ENCODE measurements at regions not wholly inside any gene's neighbourhood (a gene's known extent, or its start where the extent isn't known, plus 50 kb on each side); places are given as distances from the start of the nearest gene placed in this dataset.

GRCh38 chr10:60998932-60999331 is 54.9 kb upstream of the RHOBTB1 start:
- no peaks in the 10 kb centered on the region for H3K9me3 Mint-ChIP-seq

More at GRCh38 chr10:60998932-60999331, 54.9 kb upstream of the RHOBTB1 start:
- H3K36me3 Mint-ChIP-seq = no peaks in the 10 kb centered on the region
- ChIA-PET CTCF (no interaction called here), POLR2A (no interaction called here)
- ATAC-seq (no peak), DNase-seq (ENCODE audit: low spot score) (no peak)
- H3K4me3 Mint-ChIP-seq = no peak overlapping the region
- H3K4me1 Mint-ChIP-seq = peaks cover 7% of the 10 kb centered on the region; the same call in 1 of the 2 replicates
- H3K27me3 Mint-ChIP-seq (ENCODE audit: low read depth) = peaks cover 30% of the 10 kb centered on the region
- H3K27ac Mint-ChIP-seq = no peak overlapping the region
- TF ChIP-seq TP53 (CRISPR knock-in tag; IDR thresholded peaks at IDR 0.05) (no peak), ZNF121 (CRISPR knock-in tag; IDR thresholded peaks at IDR 0.05) (no peak), FOXJ3 (CRISPR knock-in tag; IDR thresholded peaks at IDR 0.05; ENCODE audit: borderline replicate concordance) (no peak), ZNF423 (CRISPR knock-in tag; IDR thresholded peaks at IDR 0.05) (no peak), GABPB1 (CRISPR knock-in tag; IDR thresholded peaks at IDR 0.05) (no peak), HMGA2 (CRISPR knock-in tag; IDR thresholded peaks at IDR 0.05) (no peak), ZNF232 (CRISPR knock-in tag; IDR thresholded peaks at IDR 0.05) (no peak), NR2C2 (CRISPR knock-in tag; IDR thresholded peaks at IDR 0.05) (no peak), CTCF (IDR thresholded peaks at IDR 0.05) (no peak), ZNF219 (CRISPR knock-in tag; IDR thresholded peaks at IDR 0.05; ENCODE audit: borderline replicate concordance) (no peak), HMGXB4 (CRISPR knock-in tag; IDR thresholded peaks at IDR 0.05) (no peak), ATF1 (CRISPR knock-in tag; IDR thresholded peaks at IDR 0.05) (no peak), IRF2 (CRISPR knock-in tag; IDR thresholded peaks at IDR 0.05; ENCODE audit: borderline replicate concordance, low read depth) (no peak), NR3C1 (CRISPR knock-in tag; conservative IDR thresholded peaks at IDR 0.05; ENCODE audit: low read depth) (no peak)
- TF ChIP-seq, protein P1, sequence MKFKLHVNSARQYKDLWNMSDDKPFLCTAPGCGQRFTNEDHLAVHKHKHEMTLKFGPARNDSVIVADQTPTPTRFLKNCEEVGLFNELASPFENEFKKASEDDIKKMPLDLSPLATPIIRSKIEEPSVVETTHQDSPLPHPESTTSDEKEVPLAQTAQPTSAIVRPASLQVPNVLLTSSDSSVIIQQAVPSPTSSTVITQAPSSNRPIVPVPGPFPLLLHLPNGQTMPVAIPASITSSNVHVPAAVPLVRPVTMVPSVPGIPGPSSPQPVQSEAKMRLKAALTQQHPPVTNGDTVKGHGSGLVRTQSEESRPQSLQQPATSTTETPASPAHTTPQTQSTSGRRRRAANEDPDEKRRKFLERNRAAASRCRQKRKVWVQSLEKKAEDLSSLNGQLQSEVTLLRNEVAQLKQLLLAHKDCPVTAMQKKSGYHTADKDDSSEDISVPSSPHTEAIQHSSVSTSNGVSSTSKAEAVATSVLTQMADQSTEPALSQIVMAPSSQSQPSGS (CRISPR knock-in tag; IDR thresholded peaks at IDR 0.05; ENCODE audit: borderline replicate concordance, low read depth) = no peak
- TF ChIP-seq, protein P2, sequence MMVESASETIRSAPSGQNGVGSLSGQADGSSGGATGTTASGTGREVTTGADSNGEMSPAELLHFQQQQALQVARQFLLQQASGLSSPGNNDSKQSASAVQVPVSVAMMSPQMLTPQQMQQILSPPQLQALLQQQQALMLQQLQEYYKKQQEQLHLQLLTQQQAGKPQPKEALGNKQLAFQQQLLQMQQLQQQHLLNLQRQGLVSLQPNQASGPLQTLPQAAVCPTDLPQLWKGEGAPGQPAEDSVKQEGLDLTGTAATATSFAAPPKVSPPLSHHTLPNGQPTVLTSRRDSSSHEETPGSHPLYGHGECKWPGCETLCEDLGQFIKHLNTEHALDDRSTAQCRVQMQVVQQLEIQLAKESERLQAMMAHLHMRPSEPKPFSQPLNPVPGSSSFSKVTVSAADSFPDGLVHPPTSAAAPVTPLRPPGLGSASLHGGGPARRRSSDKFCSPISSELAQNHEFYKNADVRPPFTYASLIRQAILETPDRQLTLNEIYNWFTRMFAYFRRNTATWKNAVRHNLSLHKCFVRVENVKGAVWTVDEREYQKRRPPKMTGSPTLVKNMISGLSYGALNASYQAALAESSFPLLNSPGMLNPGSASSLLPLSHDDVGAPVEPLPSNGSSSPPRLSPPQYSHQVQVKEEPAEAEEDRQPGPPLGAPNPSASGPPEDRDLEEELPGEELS (CRISPR knock-in tag; IDR thresholded peaks at IDR 0.05) = no peak
- TF ChIP-seq, protein P3, sequence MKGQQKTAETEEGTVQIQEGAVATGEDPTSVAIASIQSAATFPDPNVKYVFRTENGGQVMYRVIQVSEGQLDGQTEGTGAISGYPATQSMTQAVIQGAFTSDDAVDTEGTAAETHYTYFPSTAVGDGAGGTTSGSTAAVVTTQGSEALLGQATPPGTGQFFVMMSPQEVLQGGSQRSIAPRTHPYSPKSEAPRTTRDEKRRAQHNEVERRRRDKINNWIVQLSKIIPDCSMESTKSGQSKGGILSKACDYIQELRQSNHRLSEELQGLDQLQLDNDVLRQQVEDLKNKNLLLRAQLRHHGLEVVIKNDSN (CRISPR knock-in tag; IDR thresholded peaks at IDR 0.05) = no peak
- TF ChIP-seq, protein P4, sequence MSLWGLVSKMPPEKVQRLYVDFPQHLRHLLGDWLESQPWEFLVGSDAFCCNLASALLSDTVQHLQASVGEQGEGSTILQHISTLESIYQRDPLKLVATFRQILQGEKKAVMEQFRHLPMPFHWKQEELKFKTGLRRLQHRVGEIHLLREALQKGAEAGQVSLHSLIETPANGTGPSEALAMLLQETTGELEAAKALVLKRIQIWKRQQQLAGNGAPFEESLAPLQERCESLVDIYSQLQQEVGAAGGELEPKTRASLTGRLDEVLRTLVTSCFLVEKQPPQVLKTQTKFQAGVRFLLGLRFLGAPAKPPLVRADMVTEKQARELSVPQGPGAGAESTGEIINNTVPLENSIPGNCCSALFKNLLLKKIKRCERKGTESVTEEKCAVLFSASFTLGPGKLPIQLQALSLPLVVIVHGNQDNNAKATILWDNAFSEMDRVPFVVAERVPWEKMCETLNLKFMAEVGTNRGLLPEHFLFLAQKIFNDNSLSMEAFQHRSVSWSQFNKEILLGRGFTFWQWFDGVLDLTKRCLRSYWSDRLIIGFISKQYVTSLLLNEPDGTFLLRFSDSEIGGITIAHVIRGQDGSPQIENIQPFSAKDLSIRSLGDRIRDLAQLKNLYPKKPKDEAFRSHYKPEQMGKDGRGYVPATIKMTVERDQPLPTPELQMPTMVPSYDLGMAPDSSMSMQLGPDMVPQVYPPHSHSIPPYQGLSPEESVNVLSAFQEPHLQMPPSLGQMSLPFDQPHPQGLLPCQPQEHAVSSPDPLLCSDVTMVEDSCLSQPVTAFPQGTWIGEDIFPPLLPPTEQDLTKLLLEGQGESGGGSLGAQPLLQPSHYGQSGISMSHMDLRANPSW (CRISPR knock-in tag; conservative IDR thresholded peaks at IDR 0.05; ENCODE audit: low read depth) = no peak
- TF ChIP-seq, protein P5, sequence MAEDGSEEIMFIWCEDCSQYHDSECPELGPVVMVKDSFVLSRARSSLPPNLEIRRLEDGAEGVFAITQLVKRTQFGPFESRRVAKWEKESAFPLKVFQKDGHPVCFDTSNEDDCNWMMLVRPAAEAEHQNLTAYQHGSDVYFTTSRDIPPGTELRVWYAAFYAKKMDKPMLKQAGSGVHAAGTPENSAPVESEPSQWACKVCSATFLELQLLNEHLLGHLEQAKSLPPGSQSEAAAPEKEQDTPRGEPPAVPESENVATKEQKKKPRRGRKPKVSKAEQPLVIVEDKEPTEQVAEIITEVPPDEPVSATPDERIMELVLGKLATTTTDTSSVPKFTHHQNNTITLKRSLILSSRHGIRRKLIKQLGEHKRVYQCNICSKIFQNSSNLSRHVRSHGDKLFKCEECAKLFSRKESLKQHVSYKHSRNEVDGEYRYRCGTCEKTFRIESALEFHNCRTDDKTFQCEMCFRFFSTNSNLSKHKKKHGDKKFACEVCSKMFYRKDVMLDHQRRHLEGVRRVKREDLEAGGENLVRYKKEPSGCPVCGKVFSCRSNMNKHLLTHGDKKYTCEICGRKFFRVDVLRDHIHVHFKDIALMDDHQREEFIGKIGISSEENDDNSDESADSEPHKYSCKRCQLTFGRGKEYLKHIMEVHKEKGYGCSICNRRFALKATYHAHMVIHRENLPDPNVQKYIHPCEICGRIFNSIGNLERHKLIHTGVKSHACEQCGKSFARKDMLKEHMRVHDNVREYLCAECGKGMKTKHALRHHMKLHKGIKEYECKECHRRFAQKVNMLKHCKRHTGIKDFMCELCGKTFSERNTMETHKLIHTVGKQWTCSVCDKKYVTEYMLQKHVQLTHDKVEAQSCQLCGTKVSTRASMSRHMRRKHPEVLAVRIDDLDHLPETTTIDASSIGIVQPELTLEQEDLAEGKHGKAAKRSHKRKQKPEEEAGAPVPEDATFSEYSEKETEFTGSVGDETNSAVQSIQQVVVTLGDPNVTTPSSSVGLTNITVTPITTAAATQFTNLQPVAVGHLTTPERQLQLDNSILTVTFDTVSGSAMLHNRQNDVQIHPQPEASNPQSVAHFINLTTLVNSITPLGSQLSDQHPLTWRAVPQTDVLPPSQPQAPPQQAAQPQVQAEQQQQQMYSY (CRISPR knock-in tag; IDR thresholded peaks at IDR 0.05) = no peak
